OCI-LY1 (cell line): ENCODE measurements at regions not wholly inside any gene's neighbourhood (a gene's known extent, or its start where the extent isn't known, plus 50 kb on each side); places are given as distances from the start of the nearest gene placed in this dataset.

Experiments used
- CTCF ChIP-seq: fragments of 200-600 bp; sonication (generic), shearing (Covaris generic); IDR thresholded peaks from 2 replicates; pipeline ENCODE4 v1.5.1; 2017; ENCODE audit warnings: mild to moderate bottlenecking, antibody characterized with exemption, low read length, moderate library complexity, mixed read lengths
- EZH2 ChIP-seq: fragments of 200-600 bp; sonication (generic), shearing (Covaris generic); IDR thresholded peaks from 2 replicates; pipeline ENCODE4 v1.8.0; 2017; ENCODE audit warnings: borderline replicate concordance, mixed run types, mild to moderate bottlenecking, antibody characterized with exemption, low read length, moderate library complexity, mixed read lengths

GRCh38 chr7:26076691-26077090 is 75.3 kb upstream of the NFE2L3 start:
- no peak for TF ChIP-seq CTCF
- no peak for TF ChIP-seq EZH2
